B cell (primary cell): ENCODE measurements at regions not wholly inside any gene's neighbourhood (a gene's known extent, or its start where the extent isn't known, plus 50 kb on each side); places are given as distances from the start of the nearest gene placed in this dataset.

Source experiments
- CTCF ChIP-seq: fragments of 200-600 bp; IDR thresholded peaks from one replicate; pipeline ENCODE4 v1.8.0; 2022; ENCODE audit warnings: antibody characterized with exemption, mild to moderate bottlenecking
- EZH2 ChIP-seq: IDR thresholded peaks from 2 replicates; pipeline ENCODE4 v1.6.1; 2012; ENCODE audit warnings: borderline replicate concordance, low read depth, mild to moderate bottlenecking, moderate library complexity, low read length; ENCODE audit not compliant: insufficient read depth, poor library complexity, severe bottlenecking

- TF ChIP-seq CTCF, result no peak
- no peak for TF ChIP-seq EZH2
Measured at GRCh38 chr4:83947125-83947829, 411.4 kb downstream of the GPAT3 start.
